Activated T-helper 1 cell treated with anti-CD3 and anti-CD28 coated beads, Interleukin-2, amount 50 U/mL, for 16 hours (primary cell): ENCODE measurements at regions not wholly inside any gene's neighbourhood (a gene's known extent, or its start where the extent isn't known, plus 50 kb on each side); places are given as distances from the start of the nearest gene placed in this dataset.

ENCODE experiments used
- DNase-seq, 2 donors: peaks; one replicate each; pipeline ENCODE4 v3.0.0-alpha.2; 2020; ENCODE audit warnings: low read depth in 1 of 2, low spot score in 1 of 2

DNA sequence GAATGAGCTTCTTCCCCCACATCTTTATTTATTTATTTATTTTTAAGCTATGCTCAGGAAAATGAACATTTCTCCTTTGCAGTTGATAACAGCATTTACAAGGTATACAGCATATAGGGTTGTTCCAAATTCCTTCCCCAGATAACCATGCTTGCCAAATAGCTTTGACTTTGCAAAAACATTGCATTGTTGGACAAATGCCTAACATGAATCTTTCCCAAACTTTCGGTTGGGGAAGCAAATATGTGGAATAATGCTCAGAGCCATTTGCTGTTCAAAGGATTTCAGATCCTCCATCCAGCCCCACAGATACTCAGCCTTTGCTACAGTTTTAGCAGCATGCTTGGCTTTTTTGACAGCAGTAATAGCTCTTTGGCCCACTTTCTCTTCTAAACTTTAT lies 127.2 kb upstream of the AGA start:
- no peak for DNase-seq

DNA sequence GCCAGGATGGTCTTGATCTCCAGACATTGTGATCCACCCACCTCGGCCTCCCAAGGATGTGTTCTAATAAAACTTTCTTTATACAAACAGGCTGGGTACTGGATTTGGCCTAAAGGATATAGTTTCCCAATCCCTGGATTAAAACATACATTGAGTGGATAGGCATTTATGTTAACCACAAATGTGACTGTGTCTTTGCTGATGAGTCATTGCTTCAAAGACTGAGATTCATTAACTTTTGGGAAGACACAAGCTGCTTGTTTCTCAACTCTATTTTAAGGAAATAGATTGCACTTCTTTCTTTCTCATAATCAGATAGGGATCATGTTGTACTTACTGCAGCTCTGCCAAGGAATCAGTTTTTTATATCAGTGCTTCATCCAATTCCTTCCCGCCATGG lies 131.3 kb upstream of the AGA start:
- DNase-seq: no peak

DNA sequence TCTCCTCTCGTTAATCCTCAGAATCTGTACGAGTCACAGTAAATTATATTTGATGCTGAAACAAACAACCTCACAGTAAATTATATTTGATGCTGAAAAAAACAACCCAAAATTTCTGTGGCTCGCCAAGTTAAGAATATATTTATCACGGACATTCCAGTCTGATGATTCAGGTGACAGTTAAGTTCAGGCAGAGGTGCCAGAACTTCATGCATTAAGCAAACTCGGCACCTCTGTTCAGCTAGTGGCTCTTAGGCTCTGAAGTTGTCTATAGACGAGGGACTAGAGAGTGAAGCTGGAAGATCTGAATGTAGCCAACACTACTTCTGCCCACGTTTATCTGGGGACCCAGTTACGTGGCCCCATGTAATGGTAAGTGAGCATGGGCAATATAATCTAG lies 132.2 kb upstream of the AGA start:
- no peak for DNase-seq

- DNase-seq: no peak
Measured at GRCh38 chr4:177579649-177580048, 137.4 kb upstream of the AGA start.

DNA sequence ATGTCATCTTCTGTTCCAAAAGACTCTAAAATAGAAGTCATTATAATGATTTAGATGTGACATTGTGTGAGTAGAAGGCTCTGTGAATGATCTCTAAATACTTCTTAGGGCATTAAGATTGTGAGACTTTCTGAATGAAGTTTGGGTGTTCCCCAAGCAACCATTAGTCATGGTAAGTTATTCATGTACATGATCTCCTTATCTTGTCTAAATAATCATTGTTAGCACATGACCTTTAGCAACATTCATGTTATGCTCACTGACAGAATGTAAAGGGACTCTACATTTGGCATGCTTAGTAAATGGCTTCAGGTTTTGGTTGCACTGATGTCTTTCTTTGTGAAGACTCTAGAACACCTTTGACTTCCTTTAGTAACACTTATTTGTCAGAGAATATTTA lies 140.8 kb upstream of the AGA start:
- DNase-seq: no peak

DNA sequence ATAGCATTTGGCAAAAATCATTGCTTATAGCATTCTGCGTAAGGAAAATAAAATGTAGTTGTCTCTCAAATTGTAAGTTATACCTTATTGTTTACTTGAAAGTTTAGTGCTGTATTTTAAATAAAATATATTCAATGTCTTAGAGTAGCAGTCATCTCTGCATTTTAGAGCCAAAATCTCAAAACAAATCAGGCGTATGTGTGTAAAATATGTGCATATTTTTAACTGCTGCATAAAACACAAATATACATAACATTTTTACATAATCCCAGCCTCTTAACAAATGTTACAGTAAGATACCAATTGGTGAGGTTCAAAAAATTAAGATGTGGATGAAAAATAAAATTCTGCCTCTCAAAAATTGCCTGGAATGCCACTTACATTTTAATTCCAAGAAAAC lies 145.8 kb upstream of the AGA start:
- DNase-seq: no peak

GRCh38 chr4:177595386-177595785 lies 153.1 kb upstream of the AGA start:
- DNase-seq: no peak

- no peak for DNase-seq
Measured at GRCh38 chr4:177596035-177596434, 153.8 kb upstream of the AGA start.

DNA sequence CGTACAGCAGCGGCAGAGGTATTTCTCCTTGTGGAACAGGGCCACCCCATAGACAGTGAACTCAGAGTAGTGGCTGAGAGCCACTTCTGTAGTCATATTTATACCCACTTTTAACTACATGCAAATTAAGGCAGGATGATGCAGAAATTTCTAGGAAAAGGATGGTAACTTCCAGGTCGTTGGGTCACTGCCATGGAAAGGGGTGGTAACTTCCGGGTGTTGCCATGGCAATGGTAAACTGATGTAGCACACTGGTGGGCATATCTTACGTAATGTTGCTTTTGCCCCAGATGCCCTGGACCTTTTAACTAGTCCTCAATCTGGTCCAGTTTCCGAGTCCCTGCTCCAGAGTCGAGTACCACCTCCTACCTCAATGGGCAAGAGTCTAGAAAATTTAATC lies 154.8 kb upstream of the AGA start:
- no peak for DNase-seq

- DNase-seq: no peak
Measured at GRCh38 chr4:177605252-177605651, 163.0 kb upstream of the AGA start.

GRCh38 chr4:177607111-177607573 lies 164.9 kb upstream of the AGA start:
- no peak for DNase-seq

GRCh38 chr4:177611974-177612664 lies 169.9 kb upstream of the AGA start:
- DNase-seq: no peak

DNA sequence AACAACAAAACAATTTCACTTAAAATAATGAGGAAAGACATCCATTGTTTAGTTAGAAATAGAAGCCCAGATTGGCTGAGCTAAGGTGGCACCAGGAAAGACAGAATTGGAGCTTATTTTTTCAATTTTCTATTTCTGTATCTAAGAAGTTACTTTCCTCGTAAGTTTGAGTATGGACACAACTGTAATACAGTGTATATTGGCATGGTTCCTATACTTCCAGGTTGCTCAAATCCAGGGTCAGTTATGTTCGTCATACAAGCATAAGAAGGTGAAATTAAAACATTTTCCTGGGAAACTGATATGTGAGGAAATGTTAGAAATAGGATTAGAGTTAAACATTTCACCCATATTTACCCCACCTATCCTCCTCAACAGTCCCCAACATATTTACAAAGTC lies 170.4 kb upstream of the AGA start:
- DNase-seq: no peak

- DNase-seq: no peak
Measured at GRCh38 chr4:177632481-177632880, 190.2 kb upstream of the AGA start.

GRCh38 chr4:177638871-177639270 lies 196.6 kb upstream of the AGA start:
- no peak for DNase-seq

- no peak for DNase-seq
Measured at GRCh38 chr4:177640864-177641263, 198.6 kb upstream of the AGA start.

DNA sequence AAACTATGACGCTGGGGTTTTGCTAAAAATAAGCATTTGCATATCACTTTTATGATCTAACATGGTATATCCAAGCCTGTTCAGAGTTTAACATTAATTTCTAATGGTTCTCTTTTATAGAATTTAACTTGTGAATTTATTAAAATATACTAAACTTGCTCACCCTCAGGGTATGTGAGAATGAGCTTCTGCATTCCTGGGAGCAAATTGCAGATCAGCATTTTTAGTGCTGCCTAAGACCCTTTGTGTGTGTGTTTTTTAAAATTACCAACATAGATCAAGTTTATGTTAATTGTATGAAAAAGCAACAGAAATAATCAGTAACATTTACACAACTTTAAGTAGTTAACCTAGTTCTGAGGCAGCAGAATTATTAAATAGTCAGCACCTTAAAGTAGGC lies 218.0 kb upstream of the AGA start:
- DNase-seq: no peak

DNA sequence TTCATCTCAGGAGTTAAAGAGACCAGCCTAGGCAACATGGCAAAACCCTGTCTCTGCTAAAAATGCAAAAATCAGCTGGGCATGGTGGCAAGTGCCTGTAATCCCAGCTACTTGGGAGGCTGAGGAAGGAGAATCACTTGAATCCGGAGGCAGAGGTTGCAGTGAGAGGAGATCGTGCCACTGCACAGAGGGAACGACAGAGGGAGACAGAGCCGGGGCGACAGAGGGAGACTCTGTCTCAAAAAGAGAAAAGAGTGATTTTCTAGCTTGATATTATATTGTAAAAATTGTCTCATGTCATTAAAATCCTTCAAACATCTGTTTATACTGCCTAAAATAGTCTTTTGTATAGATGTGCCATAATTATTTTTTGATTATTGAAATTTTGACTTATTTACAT lies 225.4 kb upstream of the AGA start:
- no peak for DNase-seq

GRCh38 chr4:177671387-177671786 lies 229.2 kb upstream of the AGA start:
- no peak for DNase-seq

DNA sequence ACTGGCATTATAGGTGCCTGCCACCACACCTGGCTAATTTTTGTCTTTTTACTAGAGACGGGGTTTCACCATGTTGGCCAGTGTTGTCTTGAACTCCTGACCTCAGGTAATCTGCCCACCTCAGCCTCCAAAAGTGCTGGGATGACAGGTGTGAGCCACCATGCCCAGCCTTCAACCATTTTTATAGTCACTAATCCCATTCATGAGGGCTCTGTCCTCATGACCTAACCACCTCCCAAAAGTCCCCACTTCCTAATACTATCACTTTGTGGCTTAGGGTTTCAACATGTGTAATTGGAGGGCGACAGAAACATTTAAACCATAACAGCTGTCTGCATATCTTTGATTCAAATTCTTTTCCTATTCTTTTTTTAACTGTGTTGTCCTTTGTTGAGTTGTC lies 229.6 kb upstream of the AGA start:
- DNase-seq: no peak

GRCh38 chr4:177673985-177674489 lies 231.8 kb upstream of the AGA start:
- no peak for DNase-seq

DNA sequence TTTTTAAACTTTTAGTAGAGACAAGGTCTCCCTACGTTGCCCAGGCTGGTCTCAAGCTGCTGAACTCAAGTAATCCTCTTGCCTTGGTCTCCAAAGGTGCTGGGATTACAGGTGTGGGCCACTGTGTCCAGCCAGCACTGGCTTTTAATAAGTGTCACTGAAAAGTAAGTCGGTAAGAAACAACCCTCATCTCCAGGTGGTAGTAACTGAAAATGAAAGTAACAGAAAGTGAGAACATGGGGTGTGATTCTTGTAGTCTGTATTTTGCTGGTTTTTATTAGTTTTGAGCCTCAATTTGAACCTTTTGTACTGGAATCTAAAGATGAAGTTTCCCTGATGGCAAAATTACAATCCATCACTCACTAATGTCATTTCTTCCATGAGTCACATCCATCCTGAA lies 238.1 kb upstream of the AGA start:
- no peak for DNase-seq

DNA sequence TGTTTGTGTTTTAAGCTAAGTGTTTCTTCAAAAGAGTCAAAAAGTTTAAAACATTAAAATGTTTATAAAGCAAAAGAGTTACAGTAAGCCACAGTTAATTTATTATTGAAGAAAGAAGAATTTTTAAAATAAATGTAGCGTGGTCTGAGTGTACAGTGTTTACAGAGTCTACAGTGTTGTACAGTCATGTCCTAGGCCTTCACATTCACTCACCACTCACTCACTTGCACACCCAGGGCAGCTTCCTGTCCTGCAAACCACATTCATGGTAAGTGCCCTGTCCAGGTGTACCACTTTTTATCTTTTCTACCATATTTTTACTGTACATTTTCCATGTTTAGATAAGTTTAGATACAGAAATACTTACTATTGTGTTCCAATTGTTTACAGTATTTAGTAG lies 239.7 kb upstream of the AGA start:
- no peak for DNase-seq
